AG09309 (cell line): ENCODE measurements at regions not wholly inside any gene's neighbourhood (a gene's known extent, or its start where the extent isn't known, plus 50 kb on each side); places are given as distances from the start of the nearest gene placed in this dataset.
A peak's percentile ranks its signal among the peaks of the same experiment; 100 is the strongest.

ENCODE experiments used
- DNase-seq: peaks from one replicate; pipeline ENCODE4 v3.0.0-alpha.2; 2010; ENCODE audit warnings: low read depth
- H3K4me3 ChIP-seq: 2 replicates; pipeline ENCODE4 v1.5.1; 2011; ENCODE audit warnings: mild to moderate bottlenecking, low read depth, low read length, moderate library complexity; ENCODE audit not compliant: control insufficient read depth
- TF ChIP-seq, protein P1 (sequence below): IDR thresholded peaks from 2 replicates; pipeline ENCODE4 v1.5.1; 2011; ENCODE audit warnings: mild to moderate bottlenecking, low read depth, low read length, inconsistent platforms; ENCODE audit not compliant: insufficient read depth, control insufficient read depth; ENCODE audit errors: missing control alignments

DNA sequence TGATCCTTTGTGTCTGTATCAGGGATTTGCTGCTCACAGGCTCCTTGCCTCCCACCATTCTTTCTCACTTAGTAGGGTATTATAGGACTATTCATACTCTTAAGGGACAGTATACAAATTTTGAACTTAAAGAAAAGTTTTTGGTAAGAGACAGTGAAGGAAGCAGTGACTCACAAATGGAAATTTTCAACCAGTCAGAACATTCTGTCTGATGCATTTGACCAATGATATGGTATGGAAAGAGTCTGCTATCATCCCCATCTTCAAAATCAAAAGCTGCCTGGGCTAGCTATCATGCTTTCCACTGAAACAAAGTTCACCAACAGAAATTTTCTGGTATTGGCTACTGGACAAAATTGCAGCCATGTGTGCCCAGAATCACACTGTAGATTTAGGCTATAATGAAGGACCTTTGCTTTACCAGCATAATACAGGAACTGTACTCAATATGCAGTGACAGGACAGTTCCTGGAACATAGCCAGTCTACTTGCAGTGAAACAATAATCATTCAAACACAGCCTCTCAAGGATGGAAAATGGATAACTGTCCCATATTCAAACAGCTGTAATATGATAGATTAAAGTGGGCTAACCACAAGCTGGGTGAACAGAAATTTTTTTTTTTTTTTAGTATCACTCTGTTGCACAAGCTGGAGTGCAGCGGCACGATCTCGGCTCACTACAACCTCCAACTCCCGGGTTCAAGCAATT is 109.0 kb upstream of the ACSL4 start:
- no peak overlapping the region for H3K4me3 ChIP-seq
- TF ChIP-seq, protein P1, sequence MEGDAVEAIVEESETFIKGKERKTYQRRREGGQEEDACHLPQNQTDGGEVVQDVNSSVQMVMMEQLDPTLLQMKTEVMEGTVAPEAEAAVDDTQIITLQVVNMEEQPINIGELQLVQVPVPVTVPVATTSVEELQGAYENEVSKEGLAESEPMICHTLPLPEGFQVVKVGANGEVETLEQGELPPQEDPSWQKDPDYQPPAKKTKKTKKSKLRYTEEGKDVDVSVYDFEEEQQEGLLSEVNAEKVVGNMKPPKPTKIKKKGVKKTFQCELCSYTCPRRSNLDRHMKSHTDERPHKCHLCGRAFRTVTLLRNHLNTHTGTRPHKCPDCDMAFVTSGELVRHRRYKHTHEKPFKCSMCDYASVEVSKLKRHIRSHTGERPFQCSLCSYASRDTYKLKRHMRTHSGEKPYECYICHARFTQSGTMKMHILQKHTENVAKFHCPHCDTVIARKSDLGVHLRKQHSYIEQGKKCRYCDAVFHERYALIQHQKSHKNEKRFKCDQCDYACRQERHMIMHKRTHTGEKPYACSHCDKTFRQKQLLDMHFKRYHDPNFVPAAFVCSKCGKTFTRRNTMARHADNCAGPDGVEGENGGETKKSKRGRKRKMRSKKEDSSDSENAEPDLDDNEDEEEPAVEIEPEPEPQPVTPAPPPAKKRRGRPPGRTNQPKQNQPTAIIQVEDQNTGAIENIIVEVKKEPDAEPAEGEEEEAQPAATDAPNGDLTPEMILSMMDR = no peak
- no peak for DNase-seq

- DNase-seq = no peak
- no peak overlapping the region for H3K4me3 ChIP-seq
- TF ChIP-seq, protein P1 = no peak
Measured at GRCh38 chrX:109842611-109843010, 109.6 kb upstream of the ACSL4 start.

- no peak for DNase-seq
- no peak overlapping the region for H3K4me3 ChIP-seq
- TF ChIP-seq, protein P1 = no peak
Measured at GRCh38 chrX:109843963-109844751, 111.1 kb upstream of the ACSL4 start.

GRCh38 chrX:109844986-109845385 is 111.9 kb upstream of the ACSL4 start:
- H3K4me3 ChIP-seq = no peak overlapping the region
- no peak for DNase-seq
- TF ChIP-seq, protein P1 = no peak

DNA sequence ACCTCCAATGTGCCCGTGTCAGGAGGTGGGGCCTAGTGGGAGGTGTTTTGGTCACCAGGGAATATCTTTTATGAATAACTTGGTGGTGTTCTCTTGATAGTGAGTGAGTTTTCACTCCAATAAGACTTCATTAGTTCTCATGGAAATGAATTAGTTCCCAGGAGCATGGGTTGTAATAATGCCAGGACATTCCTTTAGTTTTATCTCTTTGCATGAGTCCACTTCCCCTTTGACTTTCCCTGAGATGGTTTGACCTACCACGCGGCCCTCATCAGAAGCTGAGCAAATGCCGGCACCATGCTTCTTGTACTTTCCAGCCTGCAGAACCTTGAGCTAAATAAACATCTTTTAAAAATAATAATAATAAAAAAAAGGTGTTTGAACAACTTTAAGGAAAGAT is 112.9 kb upstream of the ACSL4 start:
- no peak for DNase-seq
- TF ChIP-seq, protein P1 = no peak
- no peak overlapping the region for H3K4me3 ChIP-seq

DNA sequence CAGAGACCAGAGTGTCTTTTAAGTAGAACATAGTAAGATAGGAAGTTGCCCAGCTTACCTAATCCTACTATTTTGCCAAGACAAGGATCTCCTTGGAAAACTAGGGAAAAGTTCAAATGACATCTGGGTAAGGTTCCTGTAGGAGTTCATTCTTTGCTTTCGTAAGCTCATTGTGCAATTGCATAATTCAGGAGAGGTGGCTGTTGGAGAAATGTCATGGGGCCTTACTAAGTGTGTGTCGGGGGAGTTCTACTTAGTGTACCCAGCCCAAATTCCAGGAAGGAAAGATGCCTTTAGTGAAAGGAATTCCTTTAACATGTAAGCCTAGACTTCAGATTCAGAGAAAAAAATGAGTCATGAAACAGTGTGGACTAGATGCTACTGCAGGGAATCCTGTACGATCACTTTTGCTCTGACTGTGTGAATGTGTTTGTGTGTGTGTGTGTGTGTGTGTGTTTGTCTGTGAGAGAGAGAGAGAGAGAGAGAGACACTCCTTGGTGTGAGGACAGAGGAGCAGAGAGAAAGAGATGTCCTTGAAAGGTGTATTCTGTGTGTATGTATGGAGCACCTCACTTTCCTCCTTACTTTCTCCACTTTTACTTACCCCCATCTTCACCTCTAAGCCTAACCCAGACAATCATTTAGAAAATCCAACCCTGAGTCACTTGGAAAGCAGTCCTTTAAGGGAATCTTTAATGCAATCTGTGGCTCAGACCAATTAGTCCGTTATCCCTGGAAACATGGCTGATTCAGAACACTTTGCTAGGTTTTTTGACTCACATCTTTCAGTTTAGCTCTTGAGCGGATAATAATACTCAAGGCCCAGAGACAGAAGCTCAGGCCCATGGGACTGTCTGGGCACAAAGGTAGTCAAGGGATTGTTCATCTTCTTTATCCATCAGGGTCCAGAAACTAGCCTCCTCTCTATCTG is 114.5 kb upstream of the ACSL4 start:
- H3K4me3 ChIP-seq = no peak overlapping the region
- peak; percentile 81 for DNase-seq
- TF ChIP-seq, protein P1 = no peak
